Osteocyte (in vitro differentiated cells): ENCODE measurements at regions not wholly inside any gene's neighbourhood (a gene's known extent, or its start where the extent isn't known, plus 50 kb on each side); places are given as distances from the start of the nearest gene placed in this dataset.

Experiments used
- DNase-seq: peaks from one replicate; pipeline ENCODE4 v3.0.0; 2021; ENCODE audit warnings: mixed read lengths; ENCODE audit not compliant: unreplicated experiment; ENCODE audit errors: extremely low spot score
- H3K27ac Mint-ChIP-seq: one replicate; pipeline ENCODE4 v1.8.0; 2021; ENCODE audit warnings: mild to moderate bottlenecking, mixed read lengths; ENCODE audit not compliant: unreplicated experiment
- H3K27me3 Mint-ChIP-seq: one replicate; pipeline ENCODE4 v1.8.0; 2021; ENCODE audit warnings: mixed read lengths; ENCODE audit not compliant: unreplicated experiment
- H3K36me3 Mint-ChIP-seq: one replicate; pipeline ENCODE4 v1.8.0; 2021; ENCODE audit warnings: mixed read lengths; ENCODE audit not compliant: unreplicated experiment
- H3K4me1 Mint-ChIP-seq: one replicate; pipeline ENCODE4 v1.8.0; 2021; ENCODE audit warnings: mixed read lengths; ENCODE audit not compliant: unreplicated experiment
- H3K4me3 Mint-ChIP-seq: one replicate; pipeline ENCODE4 v1.8.0; 2021; ENCODE audit warnings: mild to moderate bottlenecking, moderate library complexity, mixed read lengths; ENCODE audit not compliant: unreplicated experiment
- H3K9me3 Mint-ChIP-seq: one replicate; pipeline ENCODE4 v1.8.0; 2021; ENCODE audit warnings: mixed read lengths; ENCODE audit not compliant: unreplicated experiment
- CTCF ChIP-seq: fragments of 200-600 bp; sonication (generic); IDR thresholded peaks from 2 replicates; pipeline ENCODE4 v1.5.0; 2021; ENCODE audit warnings: antibody characterized with exemption, mild to moderate bottlenecking, moderate library complexity

GRCh38 chr1:189269011-189269410 is 1208.7 kb downstream of the BRINP3 start:
- Mint-ChIP-seq H3K9me3 (peaks cover 9% of the 10 kb centered on the region), H3K4me3 (no peak overlapping the region), H3K4me1 (no peaks in the 10 kb centered on the region), H3K27me3 (no peaks in the 10 kb centered on the region), H3K27ac (no peak overlapping the region), H3K36me3 (no peaks in the 10 kb centered on the region)
- no peak for TF ChIP-seq CTCF
- no peak for DNase-seq

- H3K27ac Mint-ChIP-seq = no peak overlapping the region
- H3K4me3 Mint-ChIP-seq = no peak overlapping the region
- H3K27me3 Mint-ChIP-seq = no peaks in the 10 kb centered on the region
- no peaks in the 10 kb centered on the region for H3K36me3 Mint-ChIP-seq
- TF ChIP-seq CTCF = no peak
- peaks cover 3% of the 10 kb centered on the region for H3K9me3 Mint-ChIP-seq
- no peak for DNase-seq
- peaks cover 6% of the 10 kb centered on the region for H3K4me1 Mint-ChIP-seq
Measured at GRCh38 chr1:189274267-189274666, 1203.4 kb downstream of the BRINP3 start.

- Mint-ChIP-seq H3K4me1 (peaks cover 6% of the 10 kb centered on the region), H3K27me3 (no peaks in the 10 kb centered on the region), H3K4me3 (no peak overlapping the region), H3K36me3 (no peaks in the 10 kb centered on the region), H3K27ac (no peak overlapping the region), H3K9me3 (peaks cover 3% of the 10 kb centered on the region)
- no peak for TF ChIP-seq CTCF
- DNase-seq = no peak
Measured at GRCh38 chr1:189275796-189276195, 1201.9 kb downstream of the BRINP3 start.

- TF ChIP-seq CTCF = no peak
- Mint-ChIP-seq H3K27ac (no peak overlapping the region), H3K4me3 (no peak overlapping the region)
Measured at GRCh38 chr1:189289346-189289745, 1188.3 kb downstream of the BRINP3 start.

GRCh38 chr1:189301235-189301634 is 1176.4 kb downstream of the BRINP3 start:
- no peak for TF ChIP-seq CTCF

More at GRCh38 chr1:189289346-189289745, 1188.3 kb downstream of the BRINP3 start:
- H3K27me3 Mint-ChIP-seq = no peaks in the 10 kb centered on the region
- no peaks in the 10 kb centered on the region for H3K36me3 Mint-ChIP-seq
- DNase-seq = no peak
- H3K4me1 Mint-ChIP-seq = no peaks in the 10 kb centered on the region
- peaks cover 8% of the 10 kb centered on the region for H3K9me3 Mint-ChIP-seq

More at GRCh38 chr1:189301235-189301634, 1176.4 kb downstream of the BRINP3 start:
- H3K4me3 Mint-ChIP-seq = no peak overlapping the region
- DNase-seq = no peak
- H3K4me1 Mint-ChIP-seq = no peaks in the 10 kb centered on the region
- H3K27me3 Mint-ChIP-seq = no peaks in the 10 kb centered on the region
- H3K36me3 Mint-ChIP-seq = peaks cover 3% of the 10 kb centered on the region
- H3K9me3 Mint-ChIP-seq = no peaks in the 10 kb centered on the region
- no peak overlapping the region for H3K27ac Mint-ChIP-seq
